H1 (cell line): ENCODE measurements at regions not wholly inside any gene's neighbourhood (a gene's known extent, or its start where the extent isn't known, plus 50 kb on each side); places are given as distances from the start of the nearest gene placed in this dataset.

Source experiments
- CTCF ChIA-PET: fragments of 300-600 bp; sonication (Branson Sonifier 250); formaldehyde crosslinking; loops from one replicate; lab custom pipeline; 2021; ENCODE audit not compliant: partially characterized antibody; lab: Charles Lee
- POLR2A ChIA-PET: fragments of 300-600 bp; sonication (Branson Sonifier 250); formaldehyde crosslinking; loops from one replicate; lab custom pipeline; 2021; ENCODE audit warnings: inconsistent platforms; ENCODE audit not compliant: partially characterized antibody; lab: Charles Lee
- DNase-seq, 2 experiments: peaks; one replicate each; pipeline versions ENCODE4 v3.0.0 to v3.0.0-alpha.2; 2010 to 2022; ENCODE audit warnings: low spot score in 2 of 2, low read depth in 1 of 2, mixed read lengths in 1 of 2
- FAIRE-seq: peaks from 2 replicates; lab custom pipeline; 2011; peaks lifted over from hg19 to GRCh38; lab: Jason Lieb, UNC
- H2AFZ ChIP-seq: 2 replicates; pipeline ENCODE4 v1.8.1; 2012; ENCODE audit warnings: low read length, inconsistent platforms
- H2AK5ac ChIP-seq: 2 replicates; pipeline ENCODE4 v1.6.1; 2013; ENCODE audit warnings: low read depth, low read length
- H2BK120ac ChIP-seq: replicated peaks from 2 replicates; pipeline ENCODE3; 2013; ENCODE audit warnings: low read depth, low read length, inconsistent platforms
- H2BK12ac ChIP-seq: 2 replicates; pipeline ENCODE4 v1.6.1; 2013; ENCODE audit warnings: low read depth, low read length
- H2BK15ac ChIP-seq: 2 replicates; pipeline ENCODE4 v1.6.1; 2013; ENCODE audit warnings: low read length
- H2BK20ac ChIP-seq: 2 replicates; pipeline ENCODE4 v1.6.1; 2013; ENCODE audit warnings: low read length
- H2BK5ac ChIP-seq: 2 replicates; pipeline ENCODE4 v1.6.1; 2013; ENCODE audit warnings: low read depth, low read length
- H3K14ac ChIP-seq: 2 replicates; pipeline ENCODE4 v1.6.1; 2013; ENCODE audit warnings: inconsistent platforms; ENCODE audit not compliant: insufficient read length
- H3K18ac ChIP-seq: 2 replicates; pipeline ENCODE4 v1.6.1; 2013; ENCODE audit warnings: low read length; ENCODE audit errors: extremely low read depth
- H3K23ac ChIP-seq: 2 replicates; pipeline ENCODE4 v1.6.1; 2013; ENCODE audit warnings: inconsistent platforms; ENCODE audit not compliant: insufficient read length
- H3K23me2 ChIP-seq: 2 replicates; pipeline ENCODE4 v1.6.1; 2013; ENCODE audit warnings: low read depth, low read length
- H3K27ac ChIP-seq: 2 replicates; pipeline ENCODE4 v1.6.1; 2011; ENCODE audit warnings: low read depth, low read length, inconsistent platforms
- H3K27me3 ChIP-seq, 4 experiments: replicated peaks in 1 of 4; 1 replicate in 1 of 4; 2 replicates in 3 of 4; pipeline versions ENCODE4 v1.6.1 to v1.8.1; 2011 to 2013; ENCODE audit warnings: low read length in 3 of 4, mild to moderate bottlenecking in 3 of 4, inconsistent platforms in 2 of 4, mixed read lengths in 2 of 4, moderate library complexity in 1 of 4; ENCODE audit not compliant: control insufficient read depth in 3 of 4, insufficient read depth in 3 of 4; ENCODE audit errors: extremely low read depth in 1 of 4
- H3K36me3 ChIP-seq, 4 experiments: 2 replicates each; pipeline versions ENCODE4 v1.6.1 to v1.8.1; 2011 to 2013; ENCODE audit warnings: mild to moderate bottlenecking in 4 of 4, low read length in 3 of 4, moderate library complexity in 2 of 4, control low read depth in 1 of 4, inconsistent platforms in 1 of 4; ENCODE audit not compliant: insufficient read depth in 4 of 4, control insufficient read depth in 2 of 4
- H3K4ac ChIP-seq: replicated peaks from 2 replicates; pipeline ENCODE3; 2013; ENCODE audit warnings: low read length, low read depth, mixed read lengths, inconsistent platforms; ENCODE audit not compliant: insufficient read length
- H3K4me1 ChIP-seq, 4 experiments: replicated peaks in 1 of 4; 1 replicate in 1 of 4; 2 replicates in 3 of 4; pipeline versions ENCODE4 v1.6.1 to v1.8.1; 2011 to 2013; ENCODE audit warnings: low read length in 3 of 4, inconsistent platforms in 2 of 4, mixed read lengths in 1 of 4; ENCODE audit not compliant: insufficient read depth in 4 of 4, control insufficient read depth in 3 of 4
- H3K4me2 ChIP-seq, 2 experiments: 2 replicates each; pipeline versions ENCODE4 v1.6.1 to v1.8.1; 2011 to 2013; ENCODE audit warnings: low read depth in 2 of 2, low read length in 2 of 2, control low read depth in 1 of 2, inconsistent platforms in 1 of 2, mild to moderate bottlenecking in 1 of 2; ENCODE audit not compliant: insufficient read depth in 1 of 2
- H3K4me3 ChIP-seq, 4 experiments: fragments of 200-600, 300-600 bp in 1 of 4; sonication (generic), shearing (Covaris generic), sonication (Bioruptor Twin) in 1 of 4; 2 replicates each; pipeline versions ENCODE4 v1.5.1 to v1.8.1; 2011 to 2016; ENCODE audit warnings: low read length in 4 of 4, low read depth in 3 of 4, control low read depth in 2 of 4, inconsistent platforms in 2 of 4, mild to moderate bottlenecking in 2 of 4, mixed read lengths in 1 of 4, moderate library complexity in 1 of 4; ENCODE audit not compliant: insufficient read depth in 2 of 4; ENCODE audit errors: extremely low read depth in 1 of 4
- H3K56ac ChIP-seq: replicated peaks from 2 replicates; pipeline ENCODE3; 2013; ENCODE audit warnings: low read depth, mild to moderate bottlenecking, mixed read lengths, low read length, inconsistent platforms; ENCODE audit not compliant: insufficient read length
- H3K79me1 ChIP-seq: 2 replicates; pipeline ENCODE4 v1.6.1; 2013; ENCODE audit warnings: low read depth, low read length, control low read depth
- H3K79me2 ChIP-seq, 2 experiments: 2 replicates each; pipeline versions ENCODE4 v1.6.1 to v1.8.1; 2012 to 2013; ENCODE audit warnings: low read length in 2 of 2, mild to moderate bottlenecking in 2 of 2, inconsistent platforms in 1 of 2; ENCODE audit not compliant: insufficient read depth in 2 of 2, control insufficient read depth in 1 of 2
- H3K9ac ChIP-seq, 4 experiments: replicated peaks in 1 of 4; 1 replicate in 1 of 4; 2 replicates in 3 of 4; pipeline versions ENCODE4 v1.6.1 to v1.8.1; 2011 to 2013; ENCODE audit warnings: low read depth in 3 of 4, low read length in 3 of 4, control low read depth in 2 of 4, mild to moderate bottlenecking in 2 of 4, moderate library complexity in 2 of 4, inconsistent platforms in 1 of 4; ENCODE audit errors: extremely low read depth in 1 of 4
- H3K9me3 ChIP-seq, 2 experiments: 2 replicates each; pipeline versions ENCODE4 v1.6.1 to v1.8.1; 2012 to 2013; ENCODE audit warnings: mild to moderate bottlenecking in 2 of 2, moderate library complexity in 2 of 2, control low read depth in 1 of 2, inconsistent platforms in 1 of 2, low read depth in 1 of 2, low read length in 1 of 2, mixed read lengths in 1 of 2; ENCODE audit not compliant: insufficient read depth in 2 of 2
- H4K20me1 ChIP-seq, 2 experiments: replicated peaks in 1 of 2; 2 replicates each; pipeline versions ENCODE3 to v1.8.1; 2011 to 2013; ENCODE audit warnings: inconsistent platforms in 2 of 2, low read length in 2 of 2, mild to moderate bottlenecking in 1 of 2; ENCODE audit not compliant: insufficient read depth in 2 of 2, control insufficient read depth in 1 of 2
- H4K5ac ChIP-seq: 2 replicates; pipeline ENCODE4 v1.6.1; 2013; ENCODE audit warnings: low read length, low read depth, mixed read lengths, inconsistent platforms; ENCODE audit not compliant: insufficient read length
- H4K8ac ChIP-seq: 2 replicates; pipeline ENCODE4 v1.8.0; 2013; ENCODE audit warnings: mild to moderate bottlenecking, moderate library complexity, low read length, inconsistent platforms; ENCODE audit not compliant: insufficient read depth; ENCODE audit errors: extremely low read depth
- H4K91ac ChIP-seq: replicated peaks from 2 replicates; pipeline ENCODE3; 2013; ENCODE audit warnings: low read length, mixed read lengths, inconsistent platforms; ENCODE audit not compliant: insufficient read length
- RAD21 ChIP-seq, 2 experiments: IDR thresholded peaks in 1 of 2; conservative IDR thresholded peaks in 1 of 2; 2 replicates each; pipeline ENCODE4 v1.6.1; 2011; ENCODE audit warnings: low read depth in 2 of 2, low read length in 2 of 2, improper control_type of control experiment in 1 of 2, inconsistent platforms in 1 of 2, mild to moderate bottlenecking in 1 of 2, moderate library complexity in 1 of 2
- TAF7 ChIP-seq: optimal IDR thresholded peaks from 2 replicates; pipeline ENCODE3; 2011; ENCODE audit warnings: low read depth, mild to moderate bottlenecking, inconsistent platforms, low read length, moderate library complexity, borderline replicate concordance
- WGBS, 2 experiments: shearing (Covaris generic) in 1 of 2; methylation state at CpG; one replicate each; pipeline versions ENCODE4 v1.1.6 to v1.1.7; 2013 to 2015; ENCODE audit warnings: low lambda C conversion rate in 2 of 2, mixed read lengths in 2 of 2, inconsistent platforms in 1 of 2, low coverage in 1 of 2, missing lambda C conversion rate in 1 of 2; ENCODE audit not compliant: insufficient replicate concordance in 2 of 2, insufficient coverage in 1 of 2, insufficient read length in 1 of 2; ENCODE audit errors: extremely low coverage in 1 of 2, missing lambda C conversion rate in 1 of 2; 5-methylcytosine and 5-hydroxymethylcytosine counted together
- TF ChIP-seq, protein P1 (sequence below), 3 experiments: IDR thresholded peaks; 1 replicate in 2 of 3; 2 replicates in 1 of 3; pipeline versions ENCODE4 v1.5.1 to v1.6.1; 2011; ENCODE audit warnings: low read length in 3 of 3, mild to moderate bottlenecking in 3 of 3, inconsistent platforms in 2 of 3, low read depth in 1 of 3, moderate library complexity in 1 of 3; ENCODE audit not compliant: insufficient read depth in 1 of 3; ENCODE audit errors: control extremely low read depth in 1 of 3

DNA sequence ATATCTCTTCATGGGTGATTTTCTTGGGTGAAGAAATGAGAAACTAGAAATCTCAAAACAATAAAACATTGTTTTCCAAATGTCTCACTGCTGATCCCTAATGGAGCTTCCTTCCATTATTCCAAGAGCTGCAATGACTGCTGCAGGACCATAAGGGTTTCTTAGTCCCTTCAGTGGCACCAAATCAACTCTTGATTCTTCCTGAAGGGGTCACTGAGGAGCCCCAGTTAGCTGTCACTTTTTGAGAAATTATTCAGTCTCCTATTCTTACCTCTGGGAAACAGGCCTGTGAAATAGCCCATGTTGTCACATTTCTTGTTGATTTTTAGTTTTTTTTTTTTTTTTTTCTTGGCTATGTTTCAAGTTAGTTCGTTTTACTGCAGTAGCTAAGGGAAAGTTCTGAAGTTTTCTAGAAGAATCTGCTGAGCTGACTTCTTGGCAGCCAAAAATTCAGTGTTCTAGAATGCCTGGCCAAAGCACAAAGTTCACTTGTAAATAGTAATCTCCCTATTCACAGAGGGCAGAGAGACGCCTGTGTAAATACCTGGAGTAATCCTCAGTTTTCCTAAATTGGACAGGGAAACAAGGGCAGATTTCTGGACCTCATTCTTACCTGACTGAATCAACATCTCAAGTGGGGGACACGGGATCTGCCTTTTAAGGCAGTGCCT lies 480.0 kb downstream of the RIT2 start:
- CTCF ChIA-PET, result interaction anchor here (0.6 to 2.5 kb wide), 17 partner anchors 8 to 797 kb away, joined by 3 to 9 read pairs (median 4); no protein-coding TSS in a partner anchor

More for the DNA sequence above, 480.0 kb downstream of the RIT2 start:
- no peaks in the 10 kb centered on the region for H3K79me1 ChIP-seq
- H4K20me1 ChIP-seq, result no peaks in the 10 kb centered on the region
- H2BK5ac ChIP-seq, result no peak overlapping the region
- 71% methylated on average over 3 of the region's 3 CpGs; no CpG with 5 or more reads in 1 of the 2 experiments for WGBS, 2 experiments
- no peak overlapping the region for H3K9ac ChIP-seq
- no peaks in the 10 kb centered on the region for H3K4me1 ChIP-seq
- H3K4me3 ChIP-seq, result no peak overlapping the region
- no peaks in the 10 kb centered on the region for H3K36me3 ChIP-seq
- no peak overlapping the region for H4K5ac ChIP-seq
- FAIRE-seq (no peak), DNase-seq (no peak)
- no peak overlapping the region for H2BK120ac ChIP-seq
- H2AFZ ChIP-seq, result no peak overlapping the region
- H2BK20ac ChIP-seq, result no peak overlapping the region
- H3K23me2 ChIP-seq, result no peaks in the 10 kb centered on the region
- H2BK12ac ChIP-seq, result peak overlapping the region; percentile 55; the same call in 1 of the 2 replicates
- POLR2A ChIA-PET, result interaction anchor here (0.6 kb wide), 1 partner anchor 166 kb away, joined by 3 read pairs; no protein-coding TSS in a partner anchor
- H3K27ac ChIP-seq, result no peak overlapping the region
- H3K56ac ChIP-seq, result no peak overlapping the region
- H3K27me3 ChIP-seq, result no peaks in the 10 kb centered on the region
- H2BK15ac ChIP-seq, result no peak overlapping the region
- no peak overlapping the region for H4K8ac ChIP-seq
- no peak overlapping the region for H3K4ac ChIP-seq
- TF ChIP-seq, protein P1, sequence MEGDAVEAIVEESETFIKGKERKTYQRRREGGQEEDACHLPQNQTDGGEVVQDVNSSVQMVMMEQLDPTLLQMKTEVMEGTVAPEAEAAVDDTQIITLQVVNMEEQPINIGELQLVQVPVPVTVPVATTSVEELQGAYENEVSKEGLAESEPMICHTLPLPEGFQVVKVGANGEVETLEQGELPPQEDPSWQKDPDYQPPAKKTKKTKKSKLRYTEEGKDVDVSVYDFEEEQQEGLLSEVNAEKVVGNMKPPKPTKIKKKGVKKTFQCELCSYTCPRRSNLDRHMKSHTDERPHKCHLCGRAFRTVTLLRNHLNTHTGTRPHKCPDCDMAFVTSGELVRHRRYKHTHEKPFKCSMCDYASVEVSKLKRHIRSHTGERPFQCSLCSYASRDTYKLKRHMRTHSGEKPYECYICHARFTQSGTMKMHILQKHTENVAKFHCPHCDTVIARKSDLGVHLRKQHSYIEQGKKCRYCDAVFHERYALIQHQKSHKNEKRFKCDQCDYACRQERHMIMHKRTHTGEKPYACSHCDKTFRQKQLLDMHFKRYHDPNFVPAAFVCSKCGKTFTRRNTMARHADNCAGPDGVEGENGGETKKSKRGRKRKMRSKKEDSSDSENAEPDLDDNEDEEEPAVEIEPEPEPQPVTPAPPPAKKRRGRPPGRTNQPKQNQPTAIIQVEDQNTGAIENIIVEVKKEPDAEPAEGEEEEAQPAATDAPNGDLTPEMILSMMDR (IDR thresholded peaks at IDR 0.05; ENCODE audit: control extremely low read depth in 1 of 3, insufficient read depth in 1 of 3, low read depth in 1 of 3, low read length in 3 of 3), result peak in 2 of 3 experiments; percentile 48 to 50; a peak in 3 of 4 replicates
- TF ChIP-seq RAD21 (IDR thresholded peaks at IDR 0.05 in 1 of 2, conservative IDR thresholded peaks at IDR 0.05 in 1 of 2; ENCODE audit: low read depth in 2 of 2, low read length in 2 of 2), result peak; percentile 53 to 62
- TF ChIP-seq TAF7, result no peak
- H3K18ac ChIP-seq, result no peak overlapping the region
- H3K23ac ChIP-seq, result no peak overlapping the region
- H4K91ac ChIP-seq, result no peak overlapping the region
- no peak overlapping the region for H3K4me2 ChIP-seq
- H2AK5ac ChIP-seq, result no peak overlapping the region
- no peaks in the 10 kb centered on the region for H3K9me3 ChIP-seq
- H3K79me2 ChIP-seq, result no peaks in the 10 kb centered on the region
- H3K14ac ChIP-seq, result no peak overlapping the region
